ENCODE measurements at regions not wholly inside any gene's neighbourhood (a gene's known extent, or its start where the extent isn't known, plus 50 kb on each side); places are given as distances from the start of the nearest gene placed in this dataset.
"Not testable (repeated sequence)": the region's sequence is repeated elsewhere in the genome, so short reads cannot be mapped to it uniquely, and the experiment has no call there.

- DNase-seq = not testable (repeated sequence)
Measured at GRCh38 chr2:110287253-110287652, 74.9 kb upstream of the MTLN start.

GRCh38 chr2:110285002-110285401 is 72.7 kb upstream of the MTLN start:
- DNase-seq = not testable (repeated sequence)

GRCh38 chr2:110280804-110281203 is 68.5 kb upstream of the MTLN start:
- DNase-seq = not testable (repeated sequence)

- not testable (repeated sequence) for DNase-seq
Measured at GRCh38 chr2:110277054-110277453, 64.7 kb upstream of the MTLN start.

GRCh38 chr2:110276092-110276491 is 63.7 kb upstream of the MTLN start:
- DNase-seq = not testable (repeated sequence)

- DNase-seq = not testable (repeated sequence)
Measured at GRCh38 chr2:110269674-110270073, 57.3 kb upstream of the MTLN start.

DNA sequence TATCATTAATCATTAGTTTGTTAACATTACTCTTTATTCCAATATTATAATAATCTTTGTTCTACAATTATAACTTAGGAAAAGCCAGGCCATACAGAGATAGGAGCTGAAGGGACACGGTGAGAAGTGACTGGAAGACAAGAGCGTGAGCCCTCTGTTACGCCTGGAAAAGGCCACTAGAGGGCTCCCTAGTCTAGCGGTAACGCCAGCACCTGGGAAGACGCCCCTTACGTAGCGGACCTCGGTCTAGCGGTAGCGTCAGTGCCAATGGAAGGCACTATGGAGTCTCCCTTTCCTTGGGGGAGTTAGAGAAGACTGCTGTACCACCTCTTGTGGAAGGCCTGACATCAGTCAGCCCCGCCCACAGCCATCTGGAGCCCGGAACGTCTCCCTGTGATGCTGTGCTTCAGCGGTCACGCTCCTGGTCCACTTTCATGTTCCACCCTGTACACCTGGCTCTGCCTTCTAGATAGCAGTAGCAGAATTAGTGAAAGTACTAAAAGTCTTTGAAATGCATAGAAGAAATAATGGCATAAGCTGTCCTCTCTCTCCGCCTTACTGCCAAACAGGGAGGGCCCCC is 55.6 kb upstream of the MTLN start:
- DNase-seq = not testable (repeated sequence)

GRCh38 chr2:110264804-110265203 is 52.5 kb upstream of the MTLN start:
- not testable (repeated sequence) for DNase-seq

GRCh38 chr2:110264076-110264681 is 51.8 kb upstream of the MTLN start:
- DNase-seq = not testable (repeated sequence)

- DNase-seq = not testable (repeated sequence)
Measured at GRCh38 chr2:110263462-110263861, 51.1 kb upstream of the MTLN start.
